ENCODE measurements at regions not wholly inside any gene's neighbourhood (a gene's known extent, or its start where the extent isn't known, plus 50 kb on each side); places are given as distances from the start of the nearest gene placed in this dataset.

GRCh38 chr9:99592834-99593574 lies 228.7 kb upstream of the NR4A3 start:
- TF ChIP-seq CTCF (IDR thresholded peaks at IDR 0.05) (no peak), POLR2A (IDR thresholded peaks at IDR 0.05; ENCODE audit: low read length) (no peak), CEBPB (IDR thresholded peaks at IDR 0.05) (no peak), MYC (IDR thresholded peaks at IDR 0.05; ENCODE audit: borderline replicate concordance, low read length) (no peak), EP300 (IDR thresholded peaks at IDR 0.05) (no peak)
